NCI-H146 (cell line): ENCODE measurements at regions not wholly inside any gene's neighbourhood (a gene's known extent, or its start where the extent isn't known, plus 50 kb on each side); places are given as distances from the start of the nearest gene placed in this dataset.
A peak's percentile ranks its signal among the peaks of the same experiment; 100 is the strongest.
"Not testable (repeated sequence)": the region's sequence is repeated elsewhere in the genome, so short reads cannot be mapped to it uniquely, and the experiment has no call there.

Source experiments
- DNase-seq: peaks from one replicate; lab custom pipeline; 2025; lab: John Stamatoyannopoulos, UW

- not testable (repeated sequence) for DNase-seq
Observed at GRCh38 chrX:132302687-132303086, 83.4 kb upstream of the RAP2C start.

- DNase-seq: no peak
Observed at GRCh38 chrX:132294776-132295495, 75.7 kb upstream of the RAP2C start.

- DNase-seq: no peak
Observed at GRCh38 chrX:132294192-132294591, 74.9 kb upstream of the RAP2C start.

GRCh38 chrX:132292793-132293192 is 73.5 kb upstream of the RAP2C start:
- no peak for DNase-seq

DNA sequence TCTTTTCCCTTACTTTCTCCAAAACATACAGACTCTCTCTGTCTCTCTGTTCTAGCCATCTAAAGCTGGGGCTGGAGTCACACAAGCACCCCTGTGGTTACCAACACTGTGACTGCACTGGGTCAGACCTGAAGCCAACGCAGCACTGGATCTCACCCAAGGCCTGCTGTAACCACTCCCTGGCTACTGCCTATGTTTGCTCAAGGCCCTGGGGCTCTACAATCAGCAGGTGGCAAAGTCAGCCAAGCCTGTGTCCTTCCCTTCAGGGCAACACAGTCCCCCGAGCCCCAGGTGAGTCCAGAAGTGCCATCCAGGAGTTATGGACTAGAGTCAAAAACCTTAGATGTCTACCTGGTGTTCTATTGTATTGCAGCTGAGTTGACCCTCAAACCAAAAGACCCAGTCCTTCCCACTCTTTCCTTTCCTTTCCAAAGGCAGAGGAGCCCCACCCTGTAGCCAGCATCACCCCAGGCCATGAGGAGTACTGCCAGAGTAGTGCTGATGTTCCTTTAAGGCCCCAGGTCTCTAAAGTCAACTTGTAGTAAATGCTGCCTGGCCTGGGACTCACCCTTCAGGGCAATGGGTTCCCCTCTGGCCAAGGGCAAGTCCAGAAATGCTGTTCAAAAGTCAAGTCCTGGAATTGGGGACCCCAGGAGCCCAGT is 58.8 kb upstream of the RAP2C start:
- peak; percentile 46 for DNase-seq

DNA sequence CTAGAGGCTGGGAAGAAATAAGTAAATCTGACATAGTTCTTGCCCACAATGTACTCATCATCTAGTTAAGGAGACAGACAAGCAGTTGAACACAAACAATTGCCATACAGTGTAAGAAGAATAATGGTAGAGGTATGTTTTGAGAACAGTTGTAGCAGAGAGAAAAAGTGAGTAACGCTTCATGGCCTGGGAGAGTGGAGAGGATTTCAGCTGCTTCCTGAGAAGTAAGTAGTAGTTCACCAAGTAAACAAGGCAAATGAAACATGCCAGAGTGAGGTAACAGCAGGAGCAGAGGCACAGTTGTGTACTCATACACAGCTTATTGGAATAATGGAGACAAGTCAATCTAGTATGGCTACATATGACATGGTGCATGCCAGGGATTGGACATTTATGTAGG is 53.6 kb upstream of the RAP2C start:
- DNase-seq: no peak

- DNase-seq: no peak
Observed at GRCh38 chrX:132271311-132271778, 52.1 kb upstream of the RAP2C start.

GRCh38 chrX:132270699-132271098 is 51.5 kb upstream of the RAP2C start:
- DNase-seq: no peak

DNA sequence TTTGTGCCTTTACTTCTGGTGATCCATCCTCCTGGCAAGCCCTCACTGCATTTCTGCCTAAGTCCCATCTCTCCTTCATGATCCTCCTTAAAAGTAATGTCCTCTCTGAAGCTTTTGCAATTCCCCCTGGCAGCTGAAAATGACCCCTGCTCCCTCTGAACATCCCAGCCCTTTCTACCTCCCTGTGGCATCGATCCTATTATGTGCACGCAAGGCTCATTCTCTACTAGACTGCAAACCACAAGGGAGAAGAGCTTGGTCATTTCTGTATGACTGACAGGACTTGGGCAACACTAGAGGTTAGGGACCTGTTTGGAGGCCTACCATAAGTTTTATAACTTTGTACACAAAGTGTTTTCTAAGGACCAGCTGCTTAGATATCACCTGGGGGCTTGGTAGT is 50.8 kb upstream of the RAP2C start:
- no peak for DNase-seq
